ENCODE measurements at regions not wholly inside any gene's neighbourhood (a gene's known extent, or its start where the extent isn't known, plus 50 kb on each side); places are given as distances from the start of the nearest gene placed in this dataset.

DNA sequence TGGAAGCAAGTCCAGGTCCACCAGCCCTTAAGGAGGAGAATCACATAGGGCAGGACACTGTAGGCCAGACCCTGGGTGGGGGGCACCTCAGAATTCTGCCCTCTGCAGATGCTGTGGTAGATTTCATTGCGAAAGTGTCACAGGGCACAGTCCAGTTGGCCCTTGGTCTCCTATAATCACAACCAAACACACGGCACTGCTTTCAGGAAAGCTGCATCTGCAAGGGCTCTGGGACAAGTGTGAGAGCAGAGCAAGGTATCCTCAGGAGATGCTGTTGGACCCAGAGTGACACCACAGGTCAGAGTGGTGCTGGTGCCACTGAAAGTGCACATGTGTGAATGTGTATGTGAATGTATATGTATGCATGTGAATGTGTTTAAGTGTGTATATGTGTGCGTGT, 88.6 kb upstream of the MBNL2 start:
- TF ChIP-seq, protein P1, sequence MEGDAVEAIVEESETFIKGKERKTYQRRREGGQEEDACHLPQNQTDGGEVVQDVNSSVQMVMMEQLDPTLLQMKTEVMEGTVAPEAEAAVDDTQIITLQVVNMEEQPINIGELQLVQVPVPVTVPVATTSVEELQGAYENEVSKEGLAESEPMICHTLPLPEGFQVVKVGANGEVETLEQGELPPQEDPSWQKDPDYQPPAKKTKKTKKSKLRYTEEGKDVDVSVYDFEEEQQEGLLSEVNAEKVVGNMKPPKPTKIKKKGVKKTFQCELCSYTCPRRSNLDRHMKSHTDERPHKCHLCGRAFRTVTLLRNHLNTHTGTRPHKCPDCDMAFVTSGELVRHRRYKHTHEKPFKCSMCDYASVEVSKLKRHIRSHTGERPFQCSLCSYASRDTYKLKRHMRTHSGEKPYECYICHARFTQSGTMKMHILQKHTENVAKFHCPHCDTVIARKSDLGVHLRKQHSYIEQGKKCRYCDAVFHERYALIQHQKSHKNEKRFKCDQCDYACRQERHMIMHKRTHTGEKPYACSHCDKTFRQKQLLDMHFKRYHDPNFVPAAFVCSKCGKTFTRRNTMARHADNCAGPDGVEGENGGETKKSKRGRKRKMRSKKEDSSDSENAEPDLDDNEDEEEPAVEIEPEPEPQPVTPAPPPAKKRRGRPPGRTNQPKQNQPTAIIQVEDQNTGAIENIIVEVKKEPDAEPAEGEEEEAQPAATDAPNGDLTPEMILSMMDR (conservative IDR thresholded peaks at IDR 0.05): no peak
- TF ChIP-seq ZFX (IDR thresholded peaks at IDR 0.05): no peak

All from C4-2B (cell line).